Right cardiac atrium (tissue), 5 donors: ENCODE measurements at regions not wholly inside any gene's neighbourhood (a gene's known extent, or its start where the extent isn't known, plus 50 kb on each side); places are given as distances from the start of the nearest gene placed in this dataset.

Source experiments
- ATAC-seq, 2 donors: fragments of 200-7000 bp; cut with Tn5 transposase; one replicate each; pipeline versions ENCODE4 v1.8.0 to v1.9.1; 2020; ENCODE audit warnings: moderate library complexity in 2 of 2, mild to moderate bottlenecking in 1 of 2
- DNase-seq, 3 donors: peaks; one replicate each; pipeline ENCODE4 v3.0.0-alpha.2; 2020
- H3K27ac ChIP-seq: one replicate; pipeline ENCODE4 v1.5.1; 2013; ENCODE audit warnings: mild to moderate bottlenecking, low read length, control low read depth, moderate library complexity
- H3K27me3 ChIP-seq: one replicate; pipeline ENCODE4 v1.6.1; 2013; ENCODE audit not compliant: control insufficient read depth, insufficient read depth
- H3K4me1 ChIP-seq: one replicate; pipeline ENCODE4 v1.6.1; 2013; ENCODE audit warnings: low read length; ENCODE audit not compliant: control insufficient read depth, insufficient read depth
- H3K4me3 ChIP-seq: one replicate; pipeline ENCODE4 v1.5.1; 2013; ENCODE audit warnings: low read length, control low read depth
- H3K9me3 ChIP-seq: one replicate; pipeline ENCODE4 v1.6.1; 2013; ENCODE audit warnings: low read length; ENCODE audit not compliant: control insufficient read depth
- WGBS: extraction: QIAGEN DNeasy Blood & Tissue Kit; methylation state at CpG from one replicate; pipeline ENCODE4 v1.1.7; 2013; 5-methylcytosine and 5-hydroxymethylcytosine counted together
- intact Hi-C, 4 donors: fragments of 100-400 bp; cut with DNase I; formaldehyde crosslinking; loops; one replicate each; pipeline versions ENCODE4 v1.11.0 to v1.14.0; 2022 to 2023
- donor health status: healthy with polysubstance abuse.
- donor health status: DM: no; HTN: yes; CAD: no.
- donor health status: DM: no; HTN: no; CAD: no.
- donor health status: DM: no; HTN: yes; CAD: no; lungs with severe emphysema.
- donor health status: DM: yes; HTN: yes; CAD: no.

GRCh38 chr10:78474743-78475142, 441.1 kb downstream of the RPS24 start:
- Histone ChIP-seq H3K9me3 (no peaks in the 10 kb centered on the region), H3K4me3 (no peak overlapping the region), H3K27me3 (no peaks in the 10 kb centered on the region), H3K27ac (no peak overlapping the region), H3K4me1 (no peaks in the 10 kb centered on the region)
- DNase-seq, result no peak
- WGBS, result 92% methylated on average over 3 of the region's 3 CpGs
- no peak for ATAC-seq
- intact Hi-C loops, result no loop called here

- no peak overlapping the region for H3K4me3 ChIP-seq
- 78% methylated on average over 7 of the region's 7 CpGs for WGBS
- intact Hi-C loops, result no loop called here
- no peaks in the 10 kb centered on the region for H3K9me3 ChIP-seq
- no peaks in the 10 kb centered on the region for H3K4me1 ChIP-seq
- ATAC-seq, result no peak
- DNase-seq, result no peak
- no peaks in the 10 kb centered on the region for H3K27me3 ChIP-seq
- H3K27ac ChIP-seq, result no peak overlapping the region
Observed at GRCh38 chr10:78475437-78475836, 441.8 kb downstream of the RPS24 start.

- Histone ChIP-seq H3K4me1 (no peaks in the 10 kb centered on the region), H3K4me3 (no peak overlapping the region), H3K27ac (no peak overlapping the region), H3K9me3 (no peaks in the 10 kb centered on the region), H3K27me3 (no peaks in the 10 kb centered on the region)
- ATAC-seq, result no peak
- no peak for DNase-seq
- intact Hi-C loops, result no loop called here
- 84% methylated on average over 8 of the region's 8 CpGs for WGBS
Observed at GRCh38 chr10:78476156-78476555, 442.5 kb downstream of the RPS24 start.

- no peaks in the 10 kb centered on the region for H3K27me3 ChIP-seq
- no peak for ATAC-seq
- no peaks in the 10 kb centered on the region for H3K4me1 ChIP-seq
- 49% methylated on average over 6 of the region's 6 CpGs for WGBS
- H3K4me3 ChIP-seq, result no peak overlapping the region
- H3K27ac ChIP-seq, result no peak overlapping the region
- intact Hi-C loops, result no loop called here
- no peak for DNase-seq
- no peaks in the 10 kb centered on the region for H3K9me3 ChIP-seq
Observed at GRCh38 chr10:78476844-78477243, 443.2 kb downstream of the RPS24 start.

GRCh38 chr10:78478919-78479318, 445.3 kb downstream of the RPS24 start:
- H3K27ac ChIP-seq, result no peak overlapping the region
- 90% methylated on average over 5 of the region's 5 CpGs for WGBS
- no peak for DNase-seq
- no peak for ATAC-seq
- H3K4me3 ChIP-seq, result no peak overlapping the region
- no peaks in the 10 kb centered on the region for H3K4me1 ChIP-seq
- H3K9me3 ChIP-seq, result no peaks in the 10 kb centered on the region
- H3K27me3 ChIP-seq, result no peaks in the 10 kb centered on the region
- intact Hi-C loops, result no loop called here

- Histone ChIP-seq H3K4me1 (no peaks in the 10 kb centered on the region), H3K4me3 (no peak overlapping the region), H3K27ac (no peak overlapping the region), H3K9me3 (no peaks in the 10 kb centered on the region), H3K27me3 (no peaks in the 10 kb centered on the region)
- intact Hi-C loops, result no loop called here
- 93% methylated on average over 3 of the region's 3 CpGs for WGBS
- no peak for DNase-seq
- ATAC-seq, result no peak
Observed at GRCh38 chr10:78479467-78479866, 445.8 kb downstream of the RPS24 start.

- intact Hi-C loops, result no loop called here
- WGBS, result 85% methylated on average over 3 of the region's 3 CpGs
- no peaks in the 10 kb centered on the region for H3K27me3 ChIP-seq
- H3K4me3 ChIP-seq, result no peak overlapping the region
- H3K9me3 ChIP-seq, result no peaks in the 10 kb centered on the region
- ATAC-seq, result no peak
- no peak for DNase-seq
- H3K4me1 ChIP-seq, result no peaks in the 10 kb centered on the region
- no peak overlapping the region for H3K27ac ChIP-seq
Observed at GRCh38 chr10:78481842-78482241, 448.2 kb downstream of the RPS24 start.

GRCh38 chr10:78483641-78484040, 450.0 kb downstream of the RPS24 start:
- ATAC-seq (no peak), DNase-seq (no peak)
- intact Hi-C loops, result no loop called here
- WGBS, result 58% methylated on average over 3 of the region's 3 CpGs
- Histone ChIP-seq H3K27me3 (no peaks in the 10 kb centered on the region), H3K27ac (no peak overlapping the region), H3K9me3 (no peaks in the 10 kb centered on the region), H3K4me3 (no peak overlapping the region), H3K4me1 (no peaks in the 10 kb centered on the region)

- 84% methylated on average over 1 of the region's 1 CpG for WGBS
- no peak for ATAC-seq
Observed at GRCh38 chr10:78489034-78489433, 455.4 kb downstream of the RPS24 start.

GRCh38 chr10:78491812-78492211, 458.1 kb downstream of the RPS24 start:
- Histone ChIP-seq H3K9me3 (no peaks in the 10 kb centered on the region), H3K4me1 (no peaks in the 10 kb centered on the region), H3K27me3 (no peaks in the 10 kb centered on the region), H3K27ac (no peak overlapping the region), H3K4me3 (no peak overlapping the region)
- no peak for DNase-seq
- intact Hi-C loops, result no loop called here
- WGBS, result 82% methylated on average over 5 of the region's 5 CpGs
- no peak for ATAC-seq

More at GRCh38 chr10:78489034-78489433, 455.4 kb downstream of the RPS24 start:
- H3K4me3 ChIP-seq, result no peak overlapping the region
- DNase-seq, result no peak
- no peak overlapping the region for H3K27ac ChIP-seq
- H3K27me3 ChIP-seq, result no peaks in the 10 kb centered on the region
- no peaks in the 10 kb centered on the region for H3K9me3 ChIP-seq
- H3K4me1 ChIP-seq, result no peaks in the 10 kb centered on the region
- intact Hi-C loops, result no loop called here

- no peak for ATAC-seq
- no peaks in the 10 kb centered on the region for H3K9me3 ChIP-seq
Observed at GRCh38 chr10:78492424-78492823, 458.8 kb downstream of the RPS24 start.

GRCh38 chr10:78494179-78494578, 460.5 kb downstream of the RPS24 start:
- H3K4me3 ChIP-seq, result no peak overlapping the region
- no peak overlapping the region for H3K27ac ChIP-seq
- no peaks in the 10 kb centered on the region for H3K27me3 ChIP-seq
- intact Hi-C loops, result no loop called here
- ATAC-seq (no peak), DNase-seq (no peak)
- H3K4me1 ChIP-seq, result no peaks in the 10 kb centered on the region
- no peaks in the 10 kb centered on the region for H3K9me3 ChIP-seq

More at GRCh38 chr10:78492424-78492823, 458.8 kb downstream of the RPS24 start:
- H3K27me3 ChIP-seq, result no peaks in the 10 kb centered on the region
- intact Hi-C loops, result no loop called here
- no peak for DNase-seq
- no peaks in the 10 kb centered on the region for H3K4me1 ChIP-seq
- no peak overlapping the region for H3K4me3 ChIP-seq
- no peak overlapping the region for H3K27ac ChIP-seq
